Choroid plexus epithelial cell (primary cell): ENCODE measurements at regions not wholly inside any gene's neighbourhood (a gene's known extent, or its start where the extent isn't known, plus 50 kb on each side); places are given as distances from the start of the nearest gene placed in this dataset.

Experiments
- DNase-seq: peaks from one replicate; pipeline ENCODE4 v3.0.0-alpha.2; 2010; ENCODE audit warnings: low read depth
- H3K4me3 ChIP-seq: 2 replicates; pipeline ENCODE4 v1.5.1; 2011; ENCODE audit warnings: low read depth, mild to moderate bottlenecking, control low read depth, low read length, moderate library complexity
- TF ChIP-seq, protein P1 (sequence below): conservative IDR thresholded peaks from 2 replicates; pipeline ENCODE4 v1.5.1; 2011; ENCODE audit warnings: low read depth, mild to moderate bottlenecking, control low read depth, inconsistent platforms, low read length, moderate library complexity

DNA sequence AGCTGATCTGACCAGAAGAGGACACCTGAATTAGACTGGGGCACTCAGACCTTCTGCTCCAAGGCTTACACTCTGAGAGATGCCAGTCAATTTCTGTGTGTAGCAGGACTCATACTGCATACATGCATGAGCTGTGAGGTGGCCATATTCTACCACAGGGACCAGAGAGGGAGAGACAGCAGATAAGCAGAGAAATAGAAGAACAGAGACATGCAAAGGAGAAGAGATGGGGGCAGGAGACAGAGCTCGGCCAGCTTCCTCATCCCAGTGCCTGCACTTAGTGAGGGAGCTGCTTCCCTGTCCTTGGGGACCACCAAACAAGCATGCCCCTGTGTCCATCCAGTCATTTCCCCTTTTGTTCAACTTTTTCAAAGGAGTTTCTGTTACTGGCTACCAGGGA, 73.9 kb upstream of the ALK start:
- TF ChIP-seq, protein P1, sequence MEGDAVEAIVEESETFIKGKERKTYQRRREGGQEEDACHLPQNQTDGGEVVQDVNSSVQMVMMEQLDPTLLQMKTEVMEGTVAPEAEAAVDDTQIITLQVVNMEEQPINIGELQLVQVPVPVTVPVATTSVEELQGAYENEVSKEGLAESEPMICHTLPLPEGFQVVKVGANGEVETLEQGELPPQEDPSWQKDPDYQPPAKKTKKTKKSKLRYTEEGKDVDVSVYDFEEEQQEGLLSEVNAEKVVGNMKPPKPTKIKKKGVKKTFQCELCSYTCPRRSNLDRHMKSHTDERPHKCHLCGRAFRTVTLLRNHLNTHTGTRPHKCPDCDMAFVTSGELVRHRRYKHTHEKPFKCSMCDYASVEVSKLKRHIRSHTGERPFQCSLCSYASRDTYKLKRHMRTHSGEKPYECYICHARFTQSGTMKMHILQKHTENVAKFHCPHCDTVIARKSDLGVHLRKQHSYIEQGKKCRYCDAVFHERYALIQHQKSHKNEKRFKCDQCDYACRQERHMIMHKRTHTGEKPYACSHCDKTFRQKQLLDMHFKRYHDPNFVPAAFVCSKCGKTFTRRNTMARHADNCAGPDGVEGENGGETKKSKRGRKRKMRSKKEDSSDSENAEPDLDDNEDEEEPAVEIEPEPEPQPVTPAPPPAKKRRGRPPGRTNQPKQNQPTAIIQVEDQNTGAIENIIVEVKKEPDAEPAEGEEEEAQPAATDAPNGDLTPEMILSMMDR, result no peak
- DNase-seq, result no peak
- H3K4me3 ChIP-seq, result no peak overlapping the region

DNA sequence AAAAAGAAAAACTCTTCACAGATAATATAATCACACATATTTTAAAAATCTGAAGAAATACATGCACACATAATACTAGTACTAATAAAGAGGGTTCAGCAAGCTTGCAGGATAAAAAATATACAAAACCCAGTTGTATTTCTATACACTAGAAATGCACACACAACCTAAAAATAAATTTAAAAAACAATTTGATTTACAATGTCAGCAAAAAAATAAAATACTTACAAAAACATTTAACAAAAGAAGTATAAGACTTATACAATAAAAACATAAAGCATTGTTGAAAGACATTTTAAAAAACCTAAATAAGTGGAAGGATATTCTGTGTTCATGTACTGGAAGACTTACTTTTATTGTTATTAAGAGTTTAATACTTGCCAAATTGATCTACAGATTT, 81.7 kb upstream of the ALK start:
- DNase-seq, result no peak
- TF ChIP-seq, protein P1, result no peak
- no peak overlapping the region for H3K4me3 ChIP-seq

DNA sequence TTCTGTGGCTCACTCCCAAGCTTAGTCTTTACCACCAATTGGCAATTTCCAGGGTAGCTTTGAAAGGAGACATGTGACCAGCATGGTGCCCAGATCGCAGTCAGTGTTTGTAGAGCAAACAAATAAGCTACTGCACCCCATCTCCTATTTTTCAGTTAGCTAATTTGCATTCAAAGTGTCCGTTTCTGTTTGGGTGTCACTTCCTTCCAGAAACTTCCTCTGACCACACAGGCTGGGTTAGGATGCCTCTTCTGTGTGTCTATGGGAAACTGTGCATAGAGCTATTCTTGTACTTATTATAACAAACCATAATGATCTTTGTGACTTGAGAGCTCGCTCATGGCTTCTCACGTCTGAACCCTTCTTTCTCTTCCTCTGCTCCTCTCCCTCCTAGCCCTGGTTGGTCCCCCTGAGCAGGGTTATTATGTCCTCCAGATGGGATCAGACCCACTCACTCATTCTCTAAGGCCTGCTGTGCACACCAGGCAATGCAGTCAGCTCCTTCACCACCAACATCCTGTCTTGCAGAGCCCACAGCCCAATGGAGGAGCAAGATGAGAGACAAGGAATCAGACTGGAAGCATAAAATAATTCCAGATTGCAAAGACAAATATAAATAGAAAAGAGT, 101.2 kb upstream of the ALK start:
- no peak for DNase-seq
- H3K4me3 ChIP-seq, result no peak overlapping the region
- TF ChIP-seq, protein P1, result no peak

DNA sequence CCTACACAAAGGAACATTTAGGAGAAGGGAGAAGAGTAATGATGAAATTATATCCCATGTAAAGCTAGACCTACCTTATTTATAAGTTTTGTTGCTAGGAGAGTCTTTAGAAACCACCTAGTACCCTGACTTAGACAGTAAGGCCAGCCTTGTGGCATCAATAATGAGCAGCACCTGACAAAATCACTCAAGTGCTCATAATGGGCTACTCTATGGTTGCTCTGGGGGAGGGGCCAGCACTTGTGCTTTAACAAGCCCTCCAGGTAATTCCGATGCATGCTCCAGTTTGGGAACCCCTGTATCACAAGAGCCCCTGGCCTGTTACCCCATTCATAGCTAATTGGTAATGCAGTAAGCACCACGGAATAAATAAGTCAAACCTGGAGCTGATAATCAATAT, 102.9 kb upstream of the ALK start:
- no peak overlapping the region for H3K4me3 ChIP-seq
- TF ChIP-seq, protein P1, result no peak
- DNase-seq, result no peak

DNA sequence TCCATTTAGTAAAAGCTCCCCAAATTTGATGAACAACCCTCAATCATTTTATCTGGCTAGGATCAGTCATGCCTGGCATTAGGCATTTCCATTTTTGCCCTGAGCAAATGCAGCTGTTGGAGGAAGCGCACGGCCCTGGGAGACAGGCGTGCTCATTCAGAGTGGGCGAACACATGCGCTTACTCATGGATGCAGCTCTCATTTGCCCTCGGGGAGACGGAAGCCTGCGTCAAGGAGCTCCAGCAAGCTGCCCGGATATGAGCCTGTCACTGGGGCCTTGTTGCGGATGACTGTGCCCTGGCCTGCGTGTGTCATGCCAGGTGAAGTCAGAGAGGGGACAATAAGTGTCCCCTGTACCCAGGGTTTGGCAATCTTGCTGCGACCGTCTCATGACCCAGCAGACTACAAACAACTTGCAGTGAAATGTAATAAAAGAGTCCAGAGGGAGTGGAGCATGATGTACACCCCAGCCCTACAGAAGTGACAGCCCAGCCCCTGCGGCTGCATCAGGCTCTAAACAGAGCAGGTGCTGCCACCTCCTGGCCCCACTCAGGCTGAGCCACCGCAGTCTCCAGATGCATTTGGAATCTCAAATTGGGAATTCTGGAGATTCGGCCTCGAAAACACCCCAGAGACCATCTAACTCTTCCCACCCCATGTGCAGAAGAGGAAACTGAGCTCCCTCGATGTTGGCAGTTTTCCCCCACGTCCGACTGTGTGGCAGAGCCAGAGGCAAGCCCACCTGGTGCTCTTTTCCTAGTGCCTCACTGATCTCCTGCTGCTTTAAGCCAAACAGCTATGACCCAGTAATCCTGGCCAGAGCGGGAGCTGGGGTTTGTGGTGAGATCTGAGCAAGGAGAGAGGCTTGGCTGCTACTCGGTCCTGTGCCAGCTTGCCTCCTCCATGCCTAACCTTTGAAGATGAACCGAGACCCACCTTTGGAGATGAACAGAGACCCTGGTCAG, 105.0 kb upstream of the ALK start:
- DNase-seq, result peak; percentile 71
- no peak overlapping the region for H3K4me3 ChIP-seq
- TF ChIP-seq, protein P1, result peak; percentile 88

DNA sequence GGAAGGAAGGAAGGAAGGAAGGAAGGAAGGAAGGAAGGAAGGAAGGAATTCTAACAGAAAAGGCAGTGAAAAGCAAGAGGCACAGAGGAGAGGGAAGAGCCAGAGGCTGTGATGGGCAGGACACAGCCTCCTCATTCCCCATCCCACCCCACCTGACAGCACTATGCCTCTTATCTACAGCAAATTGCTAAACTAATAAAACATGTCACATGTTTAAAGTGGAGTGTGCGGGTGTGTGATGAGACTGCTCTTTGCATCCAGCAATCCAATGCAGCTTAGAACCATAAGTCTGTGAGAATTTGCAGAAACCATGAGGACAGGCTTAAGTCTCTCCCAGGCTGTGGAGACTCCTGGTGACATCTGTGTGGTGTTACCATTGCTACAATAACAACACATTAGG, 108.4 kb upstream of the ALK start:
- DNase-seq, result no peak
- H3K4me3 ChIP-seq, result no peak overlapping the region
- TF ChIP-seq, protein P1, result no peak

DNA sequence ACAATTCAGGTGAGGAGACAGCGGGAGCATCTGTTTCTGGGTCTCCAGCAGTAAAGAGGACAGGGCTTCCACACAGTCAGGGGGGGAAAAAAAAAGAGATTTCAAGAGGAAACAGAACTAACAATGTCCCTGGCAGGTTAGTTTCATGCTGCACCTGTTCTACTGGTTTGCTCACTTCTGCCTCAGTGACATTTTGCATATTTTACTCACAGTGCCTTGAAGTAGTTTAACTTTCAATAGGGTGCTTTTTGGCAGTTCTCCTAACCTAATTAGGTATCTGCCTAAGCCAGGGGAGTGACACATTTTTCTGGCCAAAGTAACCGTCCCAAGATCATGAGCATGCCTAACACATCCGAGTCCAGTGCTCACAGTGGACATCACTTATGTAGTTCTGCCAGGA, 109.0 kb upstream of the ALK start:
- no peak overlapping the region for H3K4me3 ChIP-seq
- TF ChIP-seq, protein P1, result no peak
- DNase-seq, result no peak
